HG02981 (cell line): ENCODE measurements at regions not wholly inside any gene's neighbourhood (a gene's known extent, or its start where the extent isn't known, plus 50 kb on each side); places are given as distances from the start of the nearest gene placed in this dataset.

Experiments used
- ATAC-seq: cut with Tn5 transposase; IDR thresholded peaks from one replicate; pipeline ENCODE4 v1.9.1; 2021; ENCODE audit warnings: mild to moderate bottlenecking, moderate library complexity; ENCODE audit not compliant: unreplicated experiment

DNA sequence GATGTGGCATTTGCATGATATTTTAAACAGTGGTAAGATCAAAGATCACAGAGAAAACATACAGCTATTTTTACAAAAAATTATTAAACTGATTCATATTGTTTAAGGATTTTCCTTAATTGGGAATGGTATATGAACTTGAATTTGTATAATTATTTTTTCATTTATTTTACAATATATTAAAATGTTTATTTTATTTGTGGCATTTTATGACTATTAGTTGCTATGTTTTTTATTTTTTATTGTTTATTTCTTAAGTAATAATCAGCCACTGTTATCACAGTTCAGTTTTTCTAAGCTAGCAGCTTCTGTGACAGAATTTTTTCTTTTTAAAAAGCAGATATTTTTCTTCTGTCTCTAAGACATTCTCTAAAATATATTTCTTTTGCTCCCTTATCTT lies 387.0 kb upstream of the KHDRBS2 start:
- ATAC-seq = no peak

- ATAC-seq = no peak
Measured at GRCh38 chr6:62670490-62671223, 384.6 kb upstream of the KHDRBS2 start.

GRCh38 chr6:62669831-62670230 lies 383.8 kb upstream of the KHDRBS2 start:
- ATAC-seq = no peak

GRCh38 chr6:62652692-62653328 lies 366.8 kb upstream of the KHDRBS2 start:
- no peak for ATAC-seq

GRCh38 chr6:62645274-62645673 lies 359.2 kb upstream of the KHDRBS2 start:
- ATAC-seq = no peak

- ATAC-seq = no peak
Measured at GRCh38 chr6:62640749-62641148, 354.7 kb upstream of the KHDRBS2 start.

GRCh38 chr6:62626661-62627060 lies 340.6 kb upstream of the KHDRBS2 start:
- ATAC-seq = no peak

- ATAC-seq = no peak
Measured at GRCh38 chr6:62623846-62624532, 338.0 kb upstream of the KHDRBS2 start.

DNA sequence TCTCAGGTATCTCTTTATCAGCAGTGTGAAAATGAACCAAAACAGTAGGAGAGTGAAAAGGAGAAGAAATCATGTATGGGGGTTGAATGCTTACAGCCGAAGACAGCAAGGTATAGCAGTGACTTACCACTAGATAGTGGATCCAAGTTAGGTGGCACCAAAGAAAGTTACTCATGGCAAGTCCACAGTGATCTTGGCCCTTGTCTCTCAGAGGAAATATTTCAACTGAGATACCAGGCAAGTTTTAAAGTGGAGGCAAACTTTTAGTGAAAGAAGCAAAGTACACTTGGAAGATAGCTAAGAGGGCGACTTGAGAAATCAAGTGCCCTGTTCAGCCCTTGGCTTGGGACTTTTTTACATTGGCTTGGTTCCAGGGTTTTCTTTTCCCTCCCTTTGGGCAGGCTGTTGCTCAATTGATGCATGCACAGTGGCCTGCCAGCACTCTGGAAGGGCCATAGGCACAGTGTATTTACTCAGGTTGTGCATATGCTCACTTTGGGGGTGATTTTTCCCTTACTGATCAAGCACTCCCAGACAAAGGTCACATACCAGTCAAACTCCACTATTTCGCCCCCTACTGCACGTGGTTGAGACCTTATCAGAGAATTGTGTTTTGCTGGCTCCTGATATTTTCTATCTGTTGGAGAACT lies 329.5 kb upstream of the KHDRBS2 start:
- ATAC-seq = no peak

- ATAC-seq = no peak
Measured at GRCh38 chr6:62614442-62614841, 328.4 kb upstream of the KHDRBS2 start.

- ATAC-seq = no peak
Measured at GRCh38 chr6:62613928-62614327, 327.9 kb upstream of the KHDRBS2 start.

- no peak for ATAC-seq
Measured at GRCh38 chr6:62612471-62612870, 326.4 kb upstream of the KHDRBS2 start.

DNA sequence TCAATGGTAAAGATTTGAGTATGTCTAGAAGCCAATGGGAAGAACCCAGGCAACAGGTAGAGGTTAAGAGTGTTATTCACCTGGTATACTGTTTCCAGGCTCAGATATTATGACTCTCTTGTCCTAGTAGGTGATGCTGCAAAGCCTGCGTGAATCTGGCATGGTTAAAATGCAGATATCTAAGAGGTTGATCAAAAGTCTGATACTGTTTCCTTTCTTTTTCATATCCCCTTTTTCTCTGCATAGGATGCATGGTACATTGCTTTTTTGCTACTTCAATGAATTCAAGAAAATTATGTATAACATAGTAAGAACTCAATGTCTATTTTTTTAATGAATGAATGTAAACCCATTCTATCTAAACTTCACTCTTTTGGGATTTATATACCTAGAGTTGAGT lies 284.3 kb upstream of the KHDRBS2 start:
- no peak for ATAC-seq

GRCh38 chr6:62541502-62541901 lies 255.5 kb upstream of the KHDRBS2 start:
- ATAC-seq = no peak

- no peak for ATAC-seq
Measured at GRCh38 chr6:62530985-62531384, 245.0 kb upstream of the KHDRBS2 start.

GRCh38 chr6:62528894-62529526 lies 243.0 kb upstream of the KHDRBS2 start:
- no peak for ATAC-seq

DNA sequence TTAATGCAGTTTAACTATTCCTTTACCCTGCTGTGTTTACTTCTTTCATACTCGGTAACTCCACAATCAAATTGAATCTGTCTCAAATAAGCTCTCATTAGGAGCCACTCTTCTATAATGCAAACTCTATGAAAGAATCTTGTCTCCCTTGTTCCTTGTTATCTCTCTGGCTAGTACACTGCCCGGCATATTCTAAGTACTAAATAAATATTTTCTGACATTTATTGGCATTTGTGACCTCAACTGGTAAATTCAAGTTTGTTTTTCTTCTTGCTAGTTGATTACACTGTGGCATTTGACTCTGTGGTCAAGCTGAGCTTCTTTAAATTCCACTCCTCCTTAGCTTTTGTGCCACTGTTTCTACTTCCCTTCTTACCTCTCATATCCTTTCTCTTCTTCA lies 237.6 kb upstream of the KHDRBS2 start:
- no peak for ATAC-seq

DNA sequence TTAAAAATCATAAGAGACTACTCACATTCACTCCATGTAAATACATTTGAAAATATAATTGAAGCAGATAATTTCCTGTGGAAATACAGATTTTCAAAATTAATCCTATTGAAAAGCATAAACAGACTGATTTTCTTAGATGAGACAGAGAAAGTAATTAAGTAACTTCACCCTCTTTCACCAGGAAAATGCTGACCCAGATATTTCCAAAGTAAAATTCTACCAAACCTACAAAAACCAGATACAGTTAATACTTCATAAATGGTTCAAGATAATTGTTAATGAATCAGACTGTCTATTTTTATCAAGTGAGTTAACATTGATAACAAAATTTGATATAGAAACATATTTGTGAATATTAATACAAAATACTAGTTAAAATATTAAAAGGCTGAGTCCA lies 233.5 kb upstream of the KHDRBS2 start:
- ATAC-seq = no peak

DNA sequence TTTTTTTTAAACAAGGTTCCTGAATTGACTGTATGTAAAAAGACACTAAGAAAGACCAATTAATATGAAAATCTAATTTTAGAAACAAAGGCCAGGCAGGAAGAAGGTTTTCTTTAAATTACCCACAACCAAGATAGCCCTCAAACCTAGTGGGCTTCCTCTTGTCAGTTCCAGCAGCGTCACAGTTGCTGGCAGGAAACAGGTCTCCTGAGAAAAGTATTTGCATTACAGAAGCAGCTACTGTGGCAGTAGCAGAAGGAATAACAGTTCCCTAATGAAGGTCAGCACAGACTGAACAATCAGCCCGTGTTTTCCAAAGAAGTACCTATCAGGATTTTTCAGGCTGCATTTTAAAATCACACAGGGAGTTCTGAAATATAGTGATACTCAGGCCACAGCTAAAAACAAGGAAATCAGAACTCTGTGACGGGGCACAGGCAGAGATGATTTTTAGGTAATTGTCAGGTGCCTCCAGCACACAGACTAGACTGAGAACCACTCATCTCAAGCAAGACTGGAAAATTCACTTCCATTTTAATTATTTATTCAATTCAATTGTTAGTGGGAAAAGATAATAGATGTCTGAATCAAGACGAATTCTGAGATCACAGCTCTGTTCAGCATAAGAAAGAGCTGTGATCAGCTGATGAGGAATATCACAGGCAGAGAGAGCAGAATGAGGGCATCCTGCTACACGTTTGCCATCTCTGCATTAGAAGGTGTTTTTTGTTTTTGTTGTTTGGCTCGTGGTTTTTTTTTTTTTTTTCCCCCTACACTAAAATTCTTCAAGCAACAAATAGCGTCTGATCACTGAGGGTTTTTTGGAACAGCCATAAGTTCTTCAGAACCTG lies 230.5 kb upstream of the KHDRBS2 start:
- ATAC-seq = no peak

- no peak for ATAC-seq
Measured at GRCh38 chr6:62492192-62492822, 206.3 kb upstream of the KHDRBS2 start.
